ENCODE measurements at regions not wholly inside any gene's neighbourhood (a gene's known extent, or its start where the extent isn't known, plus 50 kb on each side); places are given as distances from the start of the nearest gene placed in this dataset.

- TF ChIP-seq POLR2A (IDR thresholded peaks at IDR 0.05): no peak
- TF ChIP-seq, protein P1, sequence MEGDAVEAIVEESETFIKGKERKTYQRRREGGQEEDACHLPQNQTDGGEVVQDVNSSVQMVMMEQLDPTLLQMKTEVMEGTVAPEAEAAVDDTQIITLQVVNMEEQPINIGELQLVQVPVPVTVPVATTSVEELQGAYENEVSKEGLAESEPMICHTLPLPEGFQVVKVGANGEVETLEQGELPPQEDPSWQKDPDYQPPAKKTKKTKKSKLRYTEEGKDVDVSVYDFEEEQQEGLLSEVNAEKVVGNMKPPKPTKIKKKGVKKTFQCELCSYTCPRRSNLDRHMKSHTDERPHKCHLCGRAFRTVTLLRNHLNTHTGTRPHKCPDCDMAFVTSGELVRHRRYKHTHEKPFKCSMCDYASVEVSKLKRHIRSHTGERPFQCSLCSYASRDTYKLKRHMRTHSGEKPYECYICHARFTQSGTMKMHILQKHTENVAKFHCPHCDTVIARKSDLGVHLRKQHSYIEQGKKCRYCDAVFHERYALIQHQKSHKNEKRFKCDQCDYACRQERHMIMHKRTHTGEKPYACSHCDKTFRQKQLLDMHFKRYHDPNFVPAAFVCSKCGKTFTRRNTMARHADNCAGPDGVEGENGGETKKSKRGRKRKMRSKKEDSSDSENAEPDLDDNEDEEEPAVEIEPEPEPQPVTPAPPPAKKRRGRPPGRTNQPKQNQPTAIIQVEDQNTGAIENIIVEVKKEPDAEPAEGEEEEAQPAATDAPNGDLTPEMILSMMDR (IDR thresholded peaks at IDR 0.05): no peak
These were observed 76.4 kb upstream of the DLX6 start for GRCh38 chr7:96928965-96929364.
